NCI-H2107 treated with DMSO at 0.1 percent for 48 hours (cell line): ENCODE measurements at regions not wholly inside any gene's neighbourhood (a gene's known extent, or its start where the extent isn't known, plus 50 kb on each side); places are given as distances from the start of the nearest gene placed in this dataset.

Experiments
- DNase-seq: peaks from one replicate; lab custom pipeline; 2025; ENCODE audit not compliant: unreplicated experiment; lab: John Stamatoyannopoulos, UW

DNA sequence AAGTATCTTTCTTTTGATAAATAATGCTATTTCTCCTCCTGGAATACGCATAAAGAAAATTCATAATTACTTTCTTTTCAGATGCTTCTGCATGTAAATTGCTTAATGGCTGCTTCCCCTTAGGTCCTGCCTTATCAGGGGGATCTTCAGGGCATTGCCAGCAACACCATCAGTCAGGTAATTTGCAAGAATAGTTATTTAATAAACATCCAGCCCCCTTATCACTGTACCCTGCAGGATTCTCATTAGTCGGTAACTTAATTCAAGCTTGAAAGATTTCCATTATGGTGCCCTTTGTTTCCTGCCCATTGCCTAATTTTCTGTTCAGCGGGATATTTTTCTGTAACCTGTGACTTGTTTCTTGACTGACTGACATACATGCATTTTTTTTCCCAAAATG lies 414.5 kb downstream of the MFSD1 start:
- no peak for DNase-seq

DNA sequence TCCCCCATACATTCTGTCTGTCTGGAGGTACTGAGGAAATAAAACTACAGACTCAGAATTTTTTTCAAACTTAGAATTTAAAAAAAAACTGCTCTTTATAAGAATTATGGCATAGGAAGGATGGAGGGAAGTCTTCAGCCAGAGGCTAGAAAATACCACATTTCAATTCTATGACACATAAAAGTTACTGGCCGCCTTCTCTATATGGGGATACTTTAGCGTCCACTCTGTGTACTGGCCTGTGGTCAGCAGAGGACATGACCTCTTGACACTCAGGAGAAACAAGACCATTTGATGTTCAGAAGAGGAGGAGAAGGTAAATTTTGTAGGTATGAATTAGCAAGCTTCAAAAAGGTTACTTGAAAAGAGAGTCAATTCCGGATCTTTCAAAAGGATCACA lies 417.4 kb downstream of the MFSD1 start:
- no peak for DNase-seq

DNA sequence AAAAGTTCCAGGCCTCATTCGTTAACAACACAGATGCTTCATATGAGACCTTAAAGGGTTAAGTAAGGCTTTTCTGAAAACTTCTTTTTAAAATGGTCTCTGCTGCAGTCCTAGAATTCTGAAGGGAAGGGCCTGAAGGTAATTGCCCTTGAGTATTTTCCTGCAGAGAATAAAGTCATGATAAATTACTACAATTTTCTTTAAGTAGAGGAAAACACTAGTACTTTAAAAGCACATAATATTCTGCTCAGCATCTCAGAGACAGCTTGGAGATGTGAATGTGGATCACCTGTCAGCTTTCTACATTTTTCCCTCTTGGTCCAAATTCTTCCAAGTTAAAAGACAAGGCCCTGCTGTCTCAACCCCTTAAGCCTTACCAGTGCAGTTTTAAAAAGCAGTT lies 419.5 kb downstream of the MFSD1 start:
- DNase-seq = no peak

DNA sequence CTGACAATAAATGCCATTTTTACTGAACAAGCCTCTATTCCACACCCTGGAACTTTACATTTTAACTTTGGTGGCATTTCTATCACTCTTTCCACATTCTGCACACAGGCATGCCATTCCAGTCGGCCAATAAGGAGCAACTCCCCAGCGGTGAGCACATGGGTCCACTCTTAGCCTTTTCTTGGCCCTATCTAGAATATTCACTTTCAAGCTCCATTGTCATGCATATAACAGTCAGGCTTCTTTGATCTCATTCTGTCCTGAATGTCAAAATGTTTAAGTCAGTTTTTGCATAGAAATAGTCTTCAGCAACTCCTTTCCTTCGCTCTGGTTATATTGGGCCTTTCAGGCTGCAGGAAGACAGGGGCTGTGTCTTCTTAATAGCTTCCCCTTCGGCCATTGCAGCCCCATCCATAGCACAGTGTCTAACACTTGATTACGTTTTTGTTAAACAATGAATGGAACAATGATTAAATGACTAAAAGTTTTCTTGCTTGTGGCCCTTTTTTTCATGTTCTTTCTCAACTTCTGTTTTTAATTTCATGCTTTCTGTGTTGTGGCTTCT lies 427.3 kb downstream of the MFSD1 start:
- DNase-seq = no peak

DNA sequence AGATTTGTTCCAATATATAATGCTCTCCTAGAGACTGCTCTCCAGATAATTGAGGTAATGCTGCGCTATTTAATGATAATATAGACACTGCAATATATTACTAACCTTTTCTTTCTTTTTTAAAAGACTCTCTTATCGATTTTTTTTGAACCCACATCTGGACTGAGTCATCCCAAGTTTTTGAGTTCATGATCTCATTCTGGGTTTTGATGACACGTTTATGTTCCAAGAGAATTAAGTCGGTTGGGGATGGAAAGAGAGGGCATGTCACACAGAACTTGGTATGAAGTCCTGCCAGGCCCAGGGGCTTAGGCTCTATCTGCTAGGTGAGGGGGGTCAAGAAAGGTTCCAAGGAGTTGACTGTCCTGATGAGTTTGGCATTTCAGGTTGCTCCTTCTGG lies 431.1 kb downstream of the MFSD1 start:
- DNase-seq = no peak

DNA sequence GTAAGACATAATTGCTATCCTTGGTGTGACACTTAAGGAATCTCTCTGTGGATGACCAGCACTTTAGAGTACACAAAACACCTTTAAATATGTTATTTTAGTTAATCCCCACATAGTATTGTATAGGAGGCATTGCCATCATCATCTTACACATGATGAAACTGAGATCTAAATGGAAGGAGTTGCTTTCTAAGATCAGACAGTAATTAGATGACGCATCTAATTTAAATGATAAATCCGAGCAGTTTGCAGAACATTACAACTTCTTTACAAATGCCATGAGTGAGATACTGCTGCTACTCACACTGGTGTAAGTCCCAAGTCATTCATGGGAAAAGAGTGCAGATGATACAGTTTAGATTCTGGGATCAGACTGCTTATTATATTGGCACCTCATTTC lies 431.9 kb downstream of the MFSD1 start:
- no peak for DNase-seq

DNA sequence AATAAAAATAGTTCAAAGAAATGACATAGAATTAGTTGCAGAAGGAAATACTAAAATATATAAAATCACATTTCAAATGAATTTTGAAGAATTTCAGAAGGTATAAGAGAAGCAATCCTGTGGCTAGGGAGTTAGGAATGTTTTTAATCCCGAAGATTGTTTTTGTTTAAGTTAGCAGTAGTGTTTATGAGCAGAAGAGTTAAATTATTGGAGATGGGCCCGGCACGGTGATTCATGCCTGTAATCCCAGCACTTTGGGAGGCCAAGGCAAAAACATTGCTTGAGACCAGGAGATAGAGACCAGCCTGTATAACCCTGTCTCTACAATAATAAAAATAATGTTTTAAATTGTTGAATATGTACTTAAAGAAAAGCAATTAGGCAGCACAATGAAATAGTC lies 432.5 kb downstream of the MFSD1 start:
- DNase-seq = no peak

DNA sequence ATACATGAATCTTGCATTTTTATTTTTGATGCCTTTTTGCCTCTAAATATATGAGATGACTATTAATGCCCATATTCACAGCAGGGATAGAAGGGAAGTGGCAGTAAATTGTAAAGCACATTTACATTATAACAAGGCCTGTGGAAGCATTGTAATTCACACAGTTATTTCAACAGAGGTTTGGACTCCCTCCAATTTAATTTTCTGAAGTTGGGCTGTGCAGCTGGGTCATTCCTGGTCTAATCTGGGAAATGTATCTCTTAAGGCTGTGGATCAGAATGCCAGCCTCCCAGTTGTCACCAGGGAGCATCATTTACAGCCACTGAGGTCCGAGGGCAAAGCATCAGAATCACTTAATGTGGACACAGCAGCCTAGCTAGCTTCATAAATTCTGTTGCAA lies 434.5 kb downstream of the MFSD1 start:
- DNase-seq = no peak

DNA sequence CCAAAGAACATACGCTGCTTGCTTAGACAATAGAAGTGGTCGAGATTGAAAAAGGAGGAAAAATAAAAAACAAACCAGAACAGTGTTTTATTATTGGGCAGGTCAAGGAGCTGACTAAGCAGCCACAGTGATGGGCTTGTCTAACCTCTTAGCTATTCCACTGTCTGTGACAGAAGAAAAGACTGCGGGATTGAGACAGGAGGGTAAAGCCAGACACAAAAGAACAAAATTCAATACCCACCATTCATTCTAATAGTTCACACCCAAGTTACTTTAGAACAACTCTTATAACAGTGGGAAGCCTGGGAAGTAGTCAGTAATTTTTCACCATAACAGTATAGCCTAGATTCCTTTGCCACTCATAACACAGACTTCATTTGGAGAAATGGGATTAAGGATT lies 435.4 kb downstream of the MFSD1 start:
- no peak for DNase-seq

DNA sequence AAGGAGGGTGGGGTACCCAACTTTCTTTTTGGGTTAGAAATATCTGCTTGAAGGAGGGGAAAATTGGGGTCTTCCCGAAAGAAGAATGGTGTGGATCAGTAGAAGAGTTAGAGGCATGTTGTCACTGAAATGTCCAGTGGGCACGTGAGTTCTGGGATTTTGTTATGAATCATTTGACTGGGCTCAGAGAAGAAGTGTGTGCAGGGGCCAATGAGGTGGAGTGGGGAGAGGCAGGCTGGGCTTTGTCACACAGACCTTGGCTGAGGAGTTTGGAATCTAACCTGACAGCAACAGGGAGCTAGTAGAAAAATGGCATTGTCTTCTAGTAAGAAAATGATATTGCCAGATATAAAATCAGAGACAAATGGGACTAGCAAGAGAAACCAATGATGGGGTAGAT lies 436.8 kb downstream of the MFSD1 start:
- DNase-seq = no peak

DNA sequence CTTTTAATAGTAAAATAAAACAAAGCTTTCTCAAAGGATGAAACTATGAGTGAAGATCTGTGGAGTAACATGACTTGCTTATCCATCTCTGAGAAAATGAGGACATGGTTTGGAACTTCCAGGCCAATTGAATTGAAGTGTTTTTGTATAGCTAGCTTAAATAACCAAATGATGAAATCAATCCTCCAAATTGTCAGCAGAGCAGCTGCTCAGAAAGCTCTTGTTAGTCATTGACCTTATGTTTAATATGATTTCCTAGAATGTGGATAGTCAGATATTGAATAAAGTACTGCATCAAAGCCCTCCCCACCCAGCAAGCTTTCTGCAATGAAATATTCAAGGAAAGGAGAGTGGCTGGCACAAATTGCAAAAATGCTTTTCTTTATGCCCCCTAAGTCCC lies 437.2 kb downstream of the MFSD1 start:
- no peak for DNase-seq

DNA sequence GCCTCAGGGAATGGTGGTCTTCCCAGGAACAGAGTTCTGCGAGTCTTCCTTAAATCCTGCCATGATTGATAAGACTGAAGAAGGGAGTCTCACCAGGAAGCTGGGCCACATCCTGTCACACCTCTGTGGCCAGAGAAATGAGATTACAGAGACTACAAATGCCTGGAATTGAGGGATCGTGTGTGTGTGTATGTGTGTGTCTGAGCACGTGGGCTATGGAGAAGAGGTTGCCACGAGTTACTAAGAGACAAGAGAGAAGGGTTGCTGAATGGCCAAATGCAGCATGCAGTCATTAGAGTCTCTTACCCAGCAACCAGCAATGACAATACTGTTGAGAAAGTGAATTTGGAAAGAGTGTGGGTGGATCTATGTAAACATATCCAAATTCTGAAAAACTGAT lies 443.1 kb downstream of the MFSD1 start:
- no peak for DNase-seq

DNA sequence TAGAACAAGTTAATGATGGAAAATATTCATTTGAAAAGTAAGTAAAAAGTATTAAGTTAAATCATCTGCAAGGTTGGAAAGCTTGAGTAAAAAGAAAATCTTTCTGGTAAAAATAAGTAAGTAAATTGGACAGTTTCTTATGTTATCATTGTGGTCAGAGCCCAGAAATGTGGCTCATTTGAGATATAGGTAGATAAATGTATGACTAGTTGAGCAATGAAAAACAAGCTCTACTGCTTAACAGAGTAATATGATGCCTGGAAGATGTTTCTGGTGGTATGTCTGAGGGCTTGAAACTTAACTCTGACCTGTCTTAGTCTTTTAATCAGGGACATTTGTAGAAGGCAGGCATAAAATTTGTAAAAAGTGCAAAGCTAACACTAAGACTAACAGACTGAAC lies 444.0 kb downstream of the MFSD1 start:
- no peak for DNase-seq

DNA sequence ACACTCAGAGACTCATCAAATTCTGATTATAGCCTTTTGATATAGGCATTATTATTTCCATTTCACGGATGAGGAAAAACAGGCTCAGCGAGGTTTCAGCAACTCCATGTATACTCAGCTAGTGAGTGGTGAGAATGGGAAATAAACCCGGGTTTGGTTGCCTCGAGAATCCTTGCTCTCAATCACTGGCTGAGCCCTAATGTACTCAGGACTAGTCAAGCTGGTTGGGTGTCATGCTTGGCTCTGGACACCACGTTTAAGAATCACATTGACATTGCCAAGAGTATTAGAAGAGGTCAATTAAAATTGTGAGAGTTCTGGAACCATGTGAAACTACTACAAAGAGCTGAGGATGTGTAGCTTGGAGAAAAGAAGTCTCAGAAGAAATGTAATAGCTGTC lies 444.5 kb downstream of the MFSD1 start:
- no peak for DNase-seq

DNA sequence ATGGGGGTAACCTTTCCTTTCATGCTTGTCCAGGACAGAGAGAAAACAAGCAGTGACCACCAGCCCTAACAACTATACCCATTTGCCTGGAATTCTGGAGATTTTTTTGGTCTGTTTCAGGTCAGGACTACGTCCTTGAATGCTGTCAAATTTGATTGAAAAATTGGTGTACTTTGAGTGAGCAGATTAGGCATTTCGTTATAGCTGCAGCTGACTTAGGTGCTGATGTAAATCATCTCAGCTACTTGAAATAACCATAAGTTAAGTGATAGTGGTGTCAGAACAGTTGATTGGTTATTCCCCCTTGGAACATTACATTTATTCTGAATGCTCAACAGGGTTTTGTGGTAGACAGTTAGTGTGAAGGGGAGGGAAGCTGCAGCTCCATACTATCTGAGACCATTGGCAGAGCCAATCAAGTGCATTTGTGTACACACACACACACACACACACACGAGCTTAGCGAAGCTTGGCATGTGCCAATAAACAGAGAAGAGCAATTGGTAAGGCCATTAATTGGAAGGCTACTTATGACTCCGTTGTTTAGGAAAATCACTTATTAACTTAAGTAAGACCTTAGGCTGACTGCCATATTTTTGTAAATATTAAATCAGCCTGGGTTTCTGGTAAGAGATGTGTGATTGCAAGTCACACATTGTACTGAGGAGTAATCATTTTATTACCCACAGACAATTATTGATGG lies 447.8 kb downstream of the MFSD1 start:
- DNase-seq = no peak

DNA sequence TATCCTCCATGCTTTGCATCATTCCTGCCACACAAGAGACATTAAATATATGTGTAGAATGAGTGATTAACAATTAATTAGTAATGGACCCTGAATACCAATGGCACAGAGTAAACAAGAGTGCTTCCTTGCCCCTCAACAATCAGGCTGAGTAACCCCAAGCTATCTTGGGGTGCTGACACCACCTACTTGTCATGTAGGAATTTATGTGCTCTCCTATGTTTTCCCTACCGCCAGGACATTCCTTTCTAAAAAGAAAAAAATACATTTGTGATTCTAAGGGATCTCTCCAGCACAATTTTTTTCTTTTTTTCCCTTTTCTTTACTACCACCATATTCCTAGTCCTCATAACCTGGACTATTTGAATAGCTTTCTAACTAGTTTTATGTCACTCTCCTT lies 449.1 kb downstream of the MFSD1 start:
- DNase-seq = no peak

DNA sequence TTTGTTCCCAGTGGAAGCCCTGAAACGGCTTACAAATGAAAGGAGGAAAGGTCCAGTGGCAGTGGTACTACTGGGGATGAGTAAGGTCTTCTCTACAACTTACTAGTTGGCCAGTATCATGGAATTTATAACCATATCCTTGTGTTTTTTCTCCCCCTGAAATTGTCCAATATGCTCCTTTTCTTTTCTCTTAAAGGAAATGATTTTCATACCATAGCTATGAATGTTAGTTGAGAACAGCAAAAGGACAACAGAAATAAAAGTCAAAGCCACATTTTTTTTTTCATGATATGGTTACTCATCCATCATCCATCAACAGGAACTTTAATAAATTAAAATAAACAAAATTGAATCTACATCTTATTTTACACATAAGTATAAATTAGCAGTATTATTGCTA lies 450.4 kb downstream of the MFSD1 start:
- DNase-seq = no peak

DNA sequence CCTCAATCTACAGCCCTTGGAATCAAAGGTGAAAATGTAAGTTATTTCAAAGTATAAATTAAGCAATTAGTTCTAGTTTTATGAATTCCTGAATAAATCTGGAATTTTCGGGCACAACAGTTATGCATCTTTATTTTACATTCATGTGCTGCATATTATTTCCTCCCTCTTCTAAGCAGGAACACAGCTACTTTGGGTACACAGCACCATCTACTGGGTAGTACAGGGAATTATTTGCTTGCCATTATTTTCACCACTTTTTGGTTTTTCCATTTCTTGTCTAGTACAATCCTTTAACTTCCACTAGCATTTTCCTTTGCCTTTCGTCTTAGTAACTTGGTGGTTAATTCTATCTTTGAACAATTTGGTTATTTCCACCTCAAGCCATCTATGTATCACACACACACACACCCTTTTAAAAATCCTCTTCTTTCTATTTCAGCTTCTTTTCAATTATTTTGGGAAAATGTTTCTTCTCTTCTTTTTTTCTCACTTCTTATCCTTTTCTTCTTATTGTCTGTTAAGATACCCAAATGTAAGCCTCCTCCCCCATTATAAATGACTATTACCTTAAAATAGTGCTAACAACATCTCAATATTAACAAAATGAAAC lies 451.0 kb downstream of the MFSD1 start:
- peak; percentile 34 for DNase-seq

DNA sequence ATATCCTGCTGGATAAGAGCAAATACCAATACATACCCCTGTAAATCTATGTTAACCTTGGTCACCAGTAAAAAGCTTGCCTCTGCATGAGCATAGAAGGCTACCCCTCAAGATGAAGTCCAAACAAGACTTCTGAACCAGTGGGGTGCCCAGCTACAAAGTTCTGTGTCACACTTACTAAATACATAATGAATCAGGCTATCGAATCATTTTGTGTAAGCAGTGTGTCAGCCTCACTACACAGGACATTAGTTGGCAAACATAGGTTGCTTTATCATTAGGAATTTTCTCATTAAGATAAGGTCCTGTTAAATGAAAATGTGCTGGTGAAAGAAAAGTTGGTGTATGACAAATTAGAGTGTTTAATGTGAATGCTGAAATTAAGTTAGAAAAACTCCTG lies 452.0 kb downstream of the MFSD1 start:
- DNase-seq = no peak

DNA sequence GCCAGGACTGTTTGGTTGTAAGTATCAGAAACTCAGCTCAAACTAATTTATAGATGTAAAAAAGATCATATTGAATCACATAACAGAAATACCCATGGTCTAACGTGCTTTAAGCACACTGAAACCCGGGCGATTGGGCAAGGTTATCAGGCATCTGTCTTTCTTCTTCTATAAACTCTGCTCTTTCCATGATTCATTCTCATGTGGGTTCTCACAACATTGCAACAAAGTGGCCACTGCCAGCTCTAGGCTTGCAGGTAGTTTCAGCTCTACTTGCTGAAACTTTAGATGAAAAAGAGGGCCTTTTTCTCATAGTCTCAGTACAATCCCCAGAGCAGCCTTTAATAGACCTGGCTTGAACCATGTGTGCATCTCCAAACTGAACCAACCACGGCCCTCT lies 456.1 kb downstream of the MFSD1 start:
- no peak for DNase-seq

DNA sequence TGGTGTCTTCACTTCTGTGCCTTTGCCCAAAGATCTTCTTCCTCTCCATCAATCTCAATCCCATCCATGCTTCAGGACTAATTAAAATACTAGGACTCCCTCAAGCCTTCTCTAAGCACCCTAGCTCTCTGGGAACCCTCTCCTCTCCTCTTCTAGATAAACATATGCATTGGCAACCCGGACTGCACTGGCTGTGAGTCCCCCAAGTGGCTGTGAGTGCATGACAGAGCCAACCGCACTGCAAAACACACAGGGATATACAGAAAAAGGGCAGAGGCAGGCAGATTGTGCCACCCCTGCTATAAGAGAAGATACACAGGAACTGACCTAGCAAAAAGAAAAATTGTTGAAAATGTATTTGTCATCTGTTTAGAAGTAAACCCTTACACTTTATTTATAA lies 457.1 kb downstream of the MFSD1 start:
- no peak for DNase-seq

DNA sequence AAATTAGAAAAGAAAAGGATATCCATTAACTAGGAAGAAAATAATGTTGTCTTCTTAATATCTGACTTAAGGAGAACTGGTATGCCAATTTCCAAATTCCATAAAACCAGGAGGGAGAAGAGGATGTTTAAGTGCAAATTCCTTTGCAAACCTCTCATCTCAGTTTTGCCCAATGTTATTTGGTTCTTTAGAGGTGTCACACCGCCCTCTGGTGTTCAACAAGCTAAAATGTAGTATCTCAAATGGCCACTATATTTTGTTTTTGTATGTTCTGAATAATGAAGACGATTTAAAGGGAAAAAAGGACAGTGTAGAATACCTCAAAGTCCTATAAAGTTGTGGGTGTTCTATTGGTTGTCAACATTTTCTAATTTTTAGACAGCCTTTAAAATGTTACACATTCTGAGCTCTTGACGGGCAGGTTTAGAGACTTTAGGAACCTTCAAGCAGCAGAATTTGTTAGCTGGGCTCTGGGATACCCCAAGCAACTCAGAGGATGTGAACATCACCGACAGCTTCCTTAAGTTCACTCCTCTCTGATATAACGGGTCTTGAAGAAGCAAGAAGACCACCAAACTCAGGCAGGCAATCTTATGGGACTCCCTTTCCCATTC lies 458.3 kb downstream of the MFSD1 start:
- DNase-seq = peak; percentile 40
